Stomach (tissue), 8 donors: ENCODE measurements at regions not wholly inside any gene's neighbourhood (a gene's known extent, or its start where the extent isn't known, plus 50 kb on each side); places are given as distances from the start of the nearest gene placed in this dataset.

Experiments
- DNase-seq, 2 donors: peaks; one replicate each; pipeline versions ENCODE4 v3.0.0 to v3.0.0-alpha.2; 2013 to 2019
- H3K27ac ChIP-seq, 5 donors: fragments of 200-600 bp in 4 of 5; sonication (generic) in 4 of 5; one replicate each; pipeline ENCODE4 v1.5.1; 2013 to 2019; ENCODE audit warnings: mild to moderate bottlenecking in 1 of 5, moderate library complexity in 1 of 5
- H3K27me3 ChIP-seq, 3 donors: fragments of 200-600 bp; sonication (generic); one replicate each; pipeline ENCODE4 v1.5.1; 2017 to 2019; ENCODE audit warnings: mixed run types in 1 of 3
- H3K36me3 ChIP-seq, 4 donors: fragments of 200-600 bp; sonication (generic); 1 replicate in 3 of 4; 2 replicates in 1 of 4; pipeline ENCODE4 v1.5.1; 2016 to 2019
- H3K4me1 ChIP-seq, 4 donors: fragments of 200-600 bp; sonication (generic); one replicate each; pipeline ENCODE4 v1.5.1; 2016 to 2019
- H3K4me3 ChIP-seq, 4 donors: fragments of 200-600 bp; sonication (generic) in 3 of 4; one replicate each; pipeline ENCODE4 v1.5.1; 2016 to 2019; ENCODE audit warnings: mild to moderate bottlenecking in 1 of 4
- H3K9me3 ChIP-seq, 4 donors: fragments of 200-600 bp; sonication (generic); one replicate each; pipeline ENCODE4 v1.5.1; 2016 to 2019
- CTCF ChIP-seq, 7 experiments: fragments of 450-650 bp in 4 of 7; fragments of 200-600 bp in 3 of 7; sonication (generic) in 3 of 7; IDR thresholded peaks; one replicate each; pipeline ENCODE4 v1.5.1; 2016 to 2019; ENCODE audit warnings: antibody characterized with exemption in 7 of 7, control low read depth in 2 of 7, mild to moderate bottlenecking in 1 of 7
- EP300 ChIP-seq: sonication (generic); formaldehyde crosslinking; IDR thresholded peaks from one replicate; pipeline ENCODE4 v1.6.1; 2017; ENCODE audit warnings: antibody characterized with exemption
- POLR2A ChIP-seq, 4 donors: fragments of 450-650 bp; IDR thresholded peaks; one replicate each; pipeline ENCODE4 v1.6.1; 2016; ENCODE audit warnings: antibody characterized with exemption in 4 of 4, control low read depth in 2 of 4, mild to moderate bottlenecking in 1 of 4, moderate library complexity in 1 of 4
- POLR2AphosphoS5 ChIP-seq, 3 donors: sonication (generic); formaldehyde crosslinking; IDR thresholded peaks; one replicate each; pipeline ENCODE4 v1.6.1; 2016; ENCODE audit warnings: antibody characterized with exemption in 3 of 3
- WGBS, 5 donors: extraction: QIAGEN DNeasy Blood & Tissue Kit in 3 of 5; methylation state at CpG; one replicate each; pipeline versions ENCODE4 v1.1.5 to v1.1.7; 2013 to 2018; 5-methylcytosine and 5-hydroxymethylcytosine counted together
- intact Hi-C: fragments of 100-400 bp; cut with DNase I; formaldehyde crosslinking; loops from one replicate; pipeline ENCODE4 v1.15.1; 2023; ENCODE audit warnings: low total_unique reads
- donor health status: healthy with polysubstance abuse.
- donor health status: Bipolar disorder and iron deficiency.
- donor health status: healthy.

- Histone ChIP-seq H3K9me3 (peaks cover 0 to 11% (median 0%) of the 10 kb centered on the region in 4 donors), H3K27ac (no peak overlapping the region), H3K4me3 (no peak overlapping the region), H3K27me3 (no peaks in the 10 kb centered on the region), H3K4me1 (no peaks in the 10 kb centered on the region), H3K36me3 (no peaks in the 10 kb centered on the region)
- DNase-seq = peak in 1 of 2 donors; percentile 6
- WGBS, 5 donors = 60 to 79% (median 67%) methylated on average over 2 of the region's 2 CpGs
- intact Hi-C loops = no loop called here
- TF ChIP-seq CTCF (IDR thresholded peaks at IDR 0.05) (no peak), POLR2A (IDR thresholded peaks at IDR 0.05) (no peak), EP300 (no peak), POLR2AphosphoS5 (IDR thresholded peaks at IDR 0.05) (no peak)
These were observed 350.1 kb upstream of the DACH1 start for GRCh38 chr13:72217142-72217541.

GRCh38 chr13:72208112-72208645, 341.2 kb upstream of the DACH1 start:
- H3K27ac ChIP-seq = no peak overlapping the region
- intact Hi-C loops = no loop called here
- H3K9me3 ChIP-seq = no peaks in the 10 kb centered on the region
- H3K4me1 ChIP-seq = no peaks in the 10 kb centered on the region
- H3K4me3 ChIP-seq = no peak overlapping the region
- no peaks in the 10 kb centered on the region for H3K36me3 ChIP-seq
- TF ChIP-seq EP300 (no peak), CTCF (IDR thresholded peaks at IDR 0.05) (no peak), POLR2A (IDR thresholded peaks at IDR 0.05) (no peak), POLR2AphosphoS5 (IDR thresholded peaks at IDR 0.05) (no peak)
- DNase-seq = no peak
- no peaks in the 10 kb centered on the region for H3K27me3 ChIP-seq

- Histone ChIP-seq H3K9me3 (no peaks in the 10 kb centered on the region), H3K4me3 (no peak overlapping the region), H3K4me1 (no peaks in the 10 kb centered on the region), H3K27me3 (no peaks in the 10 kb centered on the region), H3K36me3 (no peaks in the 10 kb centered on the region), H3K27ac (no peak overlapping the region)
- no peak for TF ChIP-seq POLR2A (IDR thresholded peaks at IDR 0.05)
- TF ChIP-seq CTCF (IDR thresholded peaks at IDR 0.05) = no peak
- TF ChIP-seq EP300 = no peak
- TF ChIP-seq POLR2AphosphoS5 (IDR thresholded peaks at IDR 0.05) = no peak
- WGBS, 5 donors = 61 to 79% (median 74%) methylated on average over 1 of the region's 1 CpG
- no peak for DNase-seq
- intact Hi-C loops = no loop called here
These were observed 338.8 kb upstream of the DACH1 start for GRCh38 chr13:72205773-72206172.

- no peaks in the 10 kb centered on the region for H3K36me3 ChIP-seq
- intact Hi-C loops = no loop called here
- WGBS, 5 donors = 70 to 83% (median 77%) methylated on average over 2 of the region's 2 CpGs
- H3K4me3 ChIP-seq = no peak overlapping the region
- no peak for DNase-seq
- no peaks in the 10 kb centered on the region for H3K27me3 ChIP-seq
- TF ChIP-seq POLR2AphosphoS5 (IDR thresholded peaks at IDR 0.05) (no peak), EP300 (no peak), CTCF (IDR thresholded peaks at IDR 0.05) (no peak), POLR2A (IDR thresholded peaks at IDR 0.05) (no peak)
- H3K9me3 ChIP-seq = no peaks in the 10 kb centered on the region
- H3K4me1 ChIP-seq = no peaks in the 10 kb centered on the region
- H3K27ac ChIP-seq = no peak overlapping the region
These were observed 337.3 kb upstream of the DACH1 start for GRCh38 chr13:72204291-72204690.
